ENCODE measurements at regions not wholly inside any gene's neighbourhood (a gene's known extent, or its start where the extent isn't known, plus 50 kb on each side); places are given as distances from the start of the nearest gene placed in this dataset.

DNA sequence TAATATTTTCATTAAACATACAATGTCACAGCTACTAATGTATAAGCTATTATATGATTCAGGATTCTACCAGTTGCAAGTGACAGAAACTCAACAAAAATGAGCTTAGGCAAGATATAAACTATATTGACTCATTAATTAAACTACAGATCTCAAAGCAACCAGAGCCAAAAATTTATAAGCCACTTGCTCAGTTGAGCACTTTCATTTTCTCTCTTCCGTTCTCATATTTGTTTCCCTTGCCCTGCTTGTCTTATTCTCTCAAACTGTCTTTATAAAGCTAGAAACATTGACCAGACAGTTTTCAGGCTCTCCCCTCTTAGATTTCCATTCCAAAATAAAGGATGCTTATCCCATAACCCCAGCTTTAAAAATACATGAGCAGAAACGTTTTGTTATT lies 60.2 kb upstream of the DGKB start:
- no peak for DNase-seq

DNA sequence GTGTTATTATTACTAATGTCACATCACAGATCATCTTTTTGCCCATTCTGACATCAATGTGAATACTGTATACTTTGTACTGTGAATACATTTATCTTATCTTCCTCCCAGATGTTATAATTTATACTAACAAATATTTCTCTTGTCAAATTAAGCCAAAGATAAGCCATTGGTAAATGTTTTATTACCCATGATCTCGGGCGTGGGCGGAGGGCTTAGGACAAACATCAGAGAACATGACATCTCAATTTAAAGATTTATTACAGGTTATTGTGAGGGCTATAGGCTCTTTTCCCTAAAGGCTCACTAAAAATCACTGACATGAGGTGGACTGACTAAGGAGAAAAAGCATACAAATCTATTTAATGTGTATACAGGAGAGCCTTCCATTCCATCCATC lies 58.2 kb upstream of the DGKB start:
- DNase-seq, result no peak

DNA sequence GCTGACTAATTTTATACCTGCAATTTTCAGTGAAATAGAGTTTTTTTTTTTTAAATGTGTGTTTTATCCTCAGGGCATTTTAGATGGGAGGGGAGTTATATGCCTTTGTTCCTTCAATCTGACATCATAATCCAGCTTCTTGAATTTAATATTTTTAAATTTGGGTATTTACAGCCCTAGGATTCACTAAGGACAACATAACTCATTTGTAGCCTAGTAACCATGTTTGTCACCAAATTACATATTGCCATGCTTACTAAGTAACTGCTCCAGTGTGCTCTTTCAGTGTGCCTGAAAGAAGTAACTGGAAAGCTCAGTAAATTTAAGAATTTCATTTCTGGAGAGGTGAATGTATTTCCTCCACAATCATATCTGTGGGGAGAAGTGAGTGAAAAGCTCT lies 56.8 kb upstream of the DGKB start:
- no peak for DNase-seq

DNA sequence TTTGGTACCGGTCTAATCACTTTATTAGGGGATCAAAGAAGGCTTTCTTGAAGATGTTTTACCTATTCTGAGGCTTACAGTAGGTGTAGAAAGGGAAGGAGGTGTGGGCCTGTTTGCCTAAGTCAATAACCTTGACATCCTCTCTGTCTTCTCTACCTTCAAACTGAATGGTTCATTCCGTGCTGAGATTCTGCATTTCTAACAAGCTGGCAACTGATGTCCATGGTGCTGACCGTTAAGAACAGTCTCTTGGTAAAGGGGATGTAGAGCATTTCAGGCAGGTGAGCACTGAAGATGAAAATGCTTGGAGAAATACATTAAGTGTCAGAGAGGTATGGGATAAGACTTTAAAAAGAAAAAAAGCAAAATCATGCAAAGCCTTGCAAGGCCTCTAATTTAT lies 51.5 kb upstream of the DGKB start:
- no peak for DNase-seq

Measured in C1 segment of cervical spinal cord (tissue), 14 donors.